Lung (tissue), 11 donors: ENCODE measurements at regions not wholly inside any gene's neighbourhood (a gene's known extent, or its start where the extent isn't known, plus 50 kb on each side); places are given as distances from the start of the nearest gene placed in this dataset.

ENCODE experiments used
- ATAC-seq: fragments of 200-7000 bp; cut with Tn5 transposase; one replicate; pipeline ENCODE4 v1.9.1; 2020; ENCODE audit warnings: moderate number of reproducible peaks; ENCODE audit not compliant: insufficient read depth, low FRiP score
- DNase-seq, 3 donors: peaks; one replicate each; pipeline ENCODE4 v3.0.0-alpha.2; 2013 to 2017
- H3K27ac ChIP-seq, 2 donors: one replicate each; pipeline ENCODE4 v1.5.1; 2013; ENCODE audit warnings: mild to moderate bottlenecking in 2 of 2, moderate library complexity in 2 of 2, control low read depth in 1 of 2, inconsistent platforms in 1 of 2, low read depth in 1 of 2, low read length in 1 of 2
- H3K27me3 ChIP-seq, 3 donors: one replicate each; pipeline ENCODE4 v1.5.1; 2013; ENCODE audit warnings: low read length in 2 of 3; ENCODE audit not compliant: control insufficient read depth in 3 of 3, insufficient read depth in 3 of 3
- H3K36me3 ChIP-seq, 4 donors: one replicate each; pipeline ENCODE4 v1.5.1; 2013; ENCODE audit warnings: low read length in 4 of 4, mild to moderate bottlenecking in 1 of 4, moderate library complexity in 1 of 4; ENCODE audit not compliant: control insufficient read depth in 4 of 4, insufficient read depth in 4 of 4
- H3K4me1 ChIP-seq, 5 donors: one replicate each; pipeline ENCODE4 v1.5.1; 2013; ENCODE audit warnings: low read length in 5 of 5, mild to moderate bottlenecking in 2 of 5, moderate library complexity in 1 of 5; ENCODE audit not compliant: control insufficient read depth in 5 of 5, insufficient read depth in 5 of 5
- H3K4me3 ChIP-seq: one replicate; pipeline ENCODE4 v1.5.1; 2013; ENCODE audit warnings: mild to moderate bottlenecking, control low read depth, moderate library complexity
- H3K9ac ChIP-seq, 2 donors: one replicate each; pipeline ENCODE4 v1.5.1; 2013; ENCODE audit warnings: low read length in 2 of 2, control low read depth in 1 of 2; ENCODE audit not compliant: insufficient read depth in 1 of 2
- H3K9me3 ChIP-seq, 4 donors: one replicate each; pipeline ENCODE4 v1.5.1; 2013; ENCODE audit warnings: low read length in 3 of 4, mild to moderate bottlenecking in 1 of 4, moderate library complexity in 1 of 4; ENCODE audit not compliant: control insufficient read depth in 4 of 4, insufficient read depth in 3 of 4
- CTCF ChIP-seq: IDR thresholded peaks from 2 replicates; pipeline ENCODE4 v1.5.1; 2012; ENCODE audit warnings: mild to moderate bottlenecking; ENCODE audit errors: control extremely low read depth, extremely low read depth
- WGBS, 2 donors: extraction: QIAGEN DNeasy Blood & Tissue Kit; methylation state at CpG; one replicate each; pipeline ENCODE4 v1.1.7; 2013; 5-methylcytosine and 5-hydroxymethylcytosine counted together
- donor health status: control.
- donor health status: control.
- donor health status: Bipolar disorder and iron deficiency.
- donor health status: healthy.
- donor health status: DM: yes; HTN: yes; CAD: no.

GRCh38 chrY:7437086-7437485, 525.5 kb upstream of the AMELY start:
- Histone ChIP-seq H3K9me3 (no peaks in the 10 kb centered on the region), H3K9ac (no peak overlapping the region), H3K4me3 (no peak overlapping the region), H3K4me1 (no peaks in the 10 kb centered on the region), H3K27ac (no peak overlapping the region), H3K36me3 (no peaks in the 10 kb centered on the region), H3K27me3 (no peaks in the 10 kb centered on the region)
- no peak for TF ChIP-seq CTCF
- ATAC-seq (no peak), DNase-seq (no peak)
- WGBS, 2 donors = 100% methylated on average over 1 of the region's 1 CpG; no CpG with 5 or more reads in 1 of the 2 donors

- 87% methylated on average over 10 of the region's 10 CpGs; no CpG with 5 or more reads in 1 of the 2 donors for WGBS, 2 donors
Measured at GRCh38 chrY:7433817-7434809, 522.6 kb upstream of the AMELY start.

DNA sequence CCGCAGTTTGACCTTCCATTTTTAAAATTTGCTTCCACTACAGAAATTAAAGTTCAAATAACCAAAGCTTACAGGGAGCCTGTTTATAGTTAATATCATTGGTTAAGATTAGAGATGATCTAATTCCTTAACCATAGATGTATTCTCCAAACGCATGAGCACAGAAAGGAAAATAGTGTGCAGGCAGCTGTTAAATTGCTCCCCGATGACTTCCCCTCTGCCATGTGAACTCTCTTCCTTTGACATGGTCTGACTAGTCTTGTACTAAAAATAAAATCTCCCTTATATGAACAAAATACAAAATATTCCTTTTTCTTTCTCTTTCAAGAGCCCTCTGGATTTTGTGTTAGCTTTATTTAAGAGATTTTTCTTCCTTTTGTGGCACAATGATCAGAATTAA, 507.6 kb upstream of the AMELY start:
- no peak for DNase-seq
- WGBS, 2 donors = 68% methylated on average over 3 of the region's 3 CpGs; no CpG with 5 or more reads in 1 of the 2 donors
- H3K27me3 ChIP-seq = no peaks in the 10 kb centered on the region

More at GRCh38 chrY:7433817-7434809, 522.6 kb upstream of the AMELY start:
- Histone ChIP-seq H3K9ac (no peak overlapping the region), H3K4me3 (no peak overlapping the region), H3K27me3 (no peaks in the 10 kb centered on the region), H3K4me1 (no peaks in the 10 kb centered on the region), H3K36me3 (no peaks in the 10 kb centered on the region), H3K9me3 (no peaks in the 10 kb centered on the region), H3K27ac (no peak overlapping the region)
- ATAC-seq (no peak), DNase-seq (no peak)
- TF ChIP-seq CTCF = no peak

More for the DNA sequence above, 507.6 kb upstream of the AMELY start:
- Histone ChIP-seq H3K4me3 (no peak overlapping the region), H3K36me3 (no peaks in the 10 kb centered on the region), H3K4me1 (no peaks in the 10 kb centered on the region), H3K27ac (no peak overlapping the region), H3K9me3 (no peaks in the 10 kb centered on the region), H3K9ac (no peak overlapping the region)
- ATAC-seq = no peak
- TF ChIP-seq CTCF = no peak
